NCI-H2029 treated with DMSO at 0.1 percent for 48 hours (cell line): ENCODE measurements at regions not wholly inside any gene's neighbourhood (a gene's known extent, or its start where the extent isn't known, plus 50 kb on each side); places are given as distances from the start of the nearest gene placed in this dataset.
A peak's percentile ranks its signal among the peaks of the same experiment; 100 is the strongest.

Experiments used
- DNase-seq: peaks from one replicate; lab custom pipeline; 2025; lab: John Stamatoyannopoulos, UW

- DNase-seq = no peak
Observed at GRCh38 chr7:33813331-33813730, 92.0 kb upstream of the BMPER start.

GRCh38 chr7:33814400-33814799 lies 90.9 kb upstream of the BMPER start:
- DNase-seq = no peak

DNA sequence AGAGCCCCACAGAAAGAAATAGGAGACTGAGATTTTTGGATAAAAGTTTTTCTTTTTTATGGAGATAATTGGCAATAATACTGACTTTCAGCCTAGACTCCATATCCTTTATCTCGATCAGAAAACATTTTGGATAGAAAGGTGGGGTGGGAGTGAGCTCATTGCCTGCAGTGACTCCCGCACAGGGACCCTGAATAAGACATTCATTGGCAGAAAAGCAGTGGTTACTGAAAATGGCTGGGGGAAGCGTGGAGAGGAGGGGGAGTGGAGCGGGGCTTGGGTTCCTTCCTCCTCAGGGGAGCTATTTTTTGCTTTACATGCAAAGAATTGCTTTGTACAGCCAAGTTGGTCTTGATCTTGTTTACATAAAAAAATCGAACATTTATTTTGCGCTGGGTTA lies 90.4 kb upstream of the BMPER start:
- DNase-seq = no peak

- no peak for DNase-seq
Observed at GRCh38 chr7:33815336-33815735, 90.0 kb upstream of the BMPER start.

DNA sequence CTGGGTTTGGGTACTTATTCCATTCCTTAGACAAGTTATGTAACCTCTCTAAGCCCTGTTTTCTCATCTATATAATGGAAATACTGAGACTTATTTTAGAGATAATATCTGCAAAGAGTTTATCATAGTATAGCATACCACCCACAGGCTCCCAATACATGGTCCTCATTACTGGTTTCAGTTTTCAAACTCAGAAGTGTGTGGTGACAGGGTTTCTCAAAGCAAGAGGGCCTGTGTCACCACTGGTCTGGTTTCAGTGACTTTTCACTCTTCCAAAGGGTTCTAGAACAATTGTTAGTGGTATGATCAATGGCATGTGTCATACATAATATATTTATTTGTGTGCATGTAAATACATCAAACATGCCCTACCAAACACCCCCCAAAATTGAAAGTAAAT lies 89.2 kb upstream of the BMPER start:
- no peak for DNase-seq

GRCh38 chr7:33819658-33820057 lies 85.7 kb upstream of the BMPER start:
- DNase-seq = no peak

- DNase-seq = no peak
Observed at GRCh38 chr7:33820206-33820605, 85.1 kb upstream of the BMPER start.

- no peak for DNase-seq
Observed at GRCh38 chr7:33821970-33822369, 83.4 kb upstream of the BMPER start.

GRCh38 chr7:33823913-33824312 lies 81.4 kb upstream of the BMPER start:
- DNase-seq = no peak

GRCh38 chr7:33824911-33825459 lies 80.4 kb upstream of the BMPER start:
- DNase-seq = no peak

DNA sequence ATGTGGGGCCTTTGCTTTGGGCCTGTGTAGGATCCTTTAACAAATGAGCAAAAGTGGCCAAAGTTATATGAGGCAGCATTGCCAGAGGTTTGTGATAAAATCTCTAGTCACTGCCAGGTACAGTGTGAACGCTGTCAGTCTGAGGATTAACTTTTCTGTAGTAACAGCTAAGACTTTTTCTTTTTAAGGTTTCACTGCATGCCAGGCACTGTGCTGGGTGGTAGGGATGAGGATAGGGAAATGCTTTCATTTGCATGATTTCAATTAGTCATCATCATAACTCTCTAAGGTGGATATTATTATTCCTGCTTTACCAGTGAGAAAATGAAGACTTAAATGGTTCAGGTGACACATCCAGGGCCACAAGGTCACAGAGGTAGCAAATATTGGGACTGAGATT lies 79.7 kb upstream of the BMPER start:
- DNase-seq = no peak

DNA sequence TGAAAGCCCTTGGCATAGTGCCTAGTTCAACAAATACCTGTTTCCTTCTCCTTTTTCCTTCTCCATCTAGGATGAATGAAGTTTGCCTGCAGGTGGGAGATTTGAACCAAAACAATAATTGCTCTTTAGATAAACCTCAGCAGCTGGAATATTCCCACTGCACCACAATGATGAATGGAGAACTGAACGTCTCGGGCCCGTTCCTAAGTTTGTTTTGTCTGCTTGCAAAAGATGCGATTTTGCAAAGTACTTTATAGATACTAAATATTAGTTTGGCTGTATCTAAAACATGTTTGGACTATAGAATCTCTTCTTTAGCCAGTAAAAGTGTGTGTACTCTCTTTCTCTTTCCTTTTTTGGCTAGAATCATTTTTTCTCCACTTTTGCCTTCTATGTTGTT lies 75.8 kb upstream of the BMPER start:
- no peak for DNase-seq

- DNase-seq = no peak
Observed at GRCh38 chr7:33831389-33832141, 73.8 kb upstream of the BMPER start.

- no peak for DNase-seq
Observed at GRCh38 chr7:33832271-33832721, 73.0 kb upstream of the BMPER start.

DNA sequence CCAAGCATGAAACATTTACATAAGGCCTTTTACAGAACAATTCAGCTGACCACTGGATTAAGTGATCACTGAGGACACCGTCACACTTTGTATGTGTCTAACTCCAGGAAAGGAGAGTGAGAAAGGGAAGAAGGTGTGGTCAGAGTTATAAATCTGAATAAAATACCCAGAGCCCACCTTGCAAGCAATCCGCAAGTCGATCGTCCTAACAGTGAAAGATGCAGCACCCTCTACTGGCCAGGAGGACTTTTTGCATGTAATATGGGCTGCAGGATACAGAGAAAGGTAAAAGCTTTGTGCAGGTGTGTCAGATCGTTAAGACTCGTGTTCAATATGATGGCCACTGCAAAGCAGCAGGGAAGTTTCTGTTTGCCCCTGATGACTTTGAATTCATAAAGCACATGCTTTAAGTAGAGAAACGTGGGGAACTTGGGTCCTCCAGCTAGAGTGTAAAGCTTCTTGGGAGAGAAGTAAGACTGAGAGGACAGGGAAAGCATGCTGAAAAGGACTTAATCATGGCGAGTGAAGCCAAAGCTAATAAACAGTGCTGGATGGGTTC lies 68.5 kb upstream of the BMPER start:
- DNase-seq = no peak

DNA sequence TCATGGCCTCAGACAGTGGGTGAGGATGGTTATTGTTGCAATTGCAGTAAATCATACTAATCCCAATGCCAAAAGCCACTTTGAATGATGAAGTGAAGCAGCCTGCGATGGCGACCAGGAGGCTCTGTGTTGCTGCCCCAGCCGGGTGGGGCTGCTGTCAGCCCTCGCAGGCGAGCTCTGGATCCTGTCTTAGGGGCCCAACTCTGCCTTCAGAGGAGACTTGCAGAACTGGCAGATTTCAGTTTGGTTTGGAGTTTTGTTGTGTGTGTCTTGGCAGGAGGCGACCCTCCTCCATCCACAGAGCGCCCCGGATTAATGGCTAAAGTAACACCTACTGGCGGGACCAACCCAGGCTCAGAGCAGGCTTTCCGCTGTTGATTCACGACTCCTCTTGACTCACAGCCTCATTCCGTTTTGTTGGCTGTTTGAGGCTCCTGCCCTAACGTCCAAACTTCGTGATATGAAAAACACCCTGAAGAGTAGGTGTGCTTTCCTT lies 67.9 kb upstream of the BMPER start:
- no peak for DNase-seq

GRCh38 chr7:33841031-33841430 lies 64.3 kb upstream of the BMPER start:
- DNase-seq = no peak

DNA sequence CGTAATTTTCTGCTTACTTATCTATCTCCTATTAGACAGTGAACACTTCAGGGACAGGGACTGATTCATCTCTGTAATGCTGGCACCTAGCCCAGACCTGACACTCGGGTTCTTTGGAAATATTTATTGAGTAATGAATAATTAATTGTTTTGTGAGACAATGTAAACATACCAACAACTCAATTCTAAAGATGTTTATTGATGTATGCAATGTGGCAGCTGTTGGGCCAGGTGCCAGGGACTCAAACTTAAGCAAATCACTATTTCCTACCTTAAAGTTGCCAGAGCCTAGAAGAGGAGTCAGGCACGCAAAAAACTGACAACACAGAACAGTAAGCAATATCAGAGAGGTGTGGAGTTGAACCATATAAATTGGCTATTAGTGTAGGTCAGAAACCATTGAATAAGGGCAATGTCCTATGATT lies 63.6 kb upstream of the BMPER start:
- DNase-seq = peak; percentile 79

DNA sequence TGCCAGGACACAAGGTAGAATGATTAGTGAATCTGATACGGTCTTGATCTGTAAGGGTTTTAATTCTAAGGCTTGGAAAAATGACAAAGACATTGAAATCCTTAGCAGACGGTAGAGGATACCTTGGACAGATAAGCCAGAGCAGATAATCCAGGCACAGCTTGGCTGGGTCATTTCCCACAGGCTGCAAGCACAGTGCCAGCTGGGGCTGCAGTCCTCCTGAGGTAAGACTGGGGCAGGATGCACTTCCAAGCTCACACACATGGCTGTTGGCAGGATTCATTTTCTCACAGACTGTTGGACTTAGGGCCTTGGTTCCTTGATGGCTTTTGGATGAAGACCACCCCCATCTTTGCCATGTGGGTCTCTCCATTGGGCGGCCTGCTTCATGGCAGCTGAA lies 63.2 kb upstream of the BMPER start:
- no peak for DNase-seq

DNA sequence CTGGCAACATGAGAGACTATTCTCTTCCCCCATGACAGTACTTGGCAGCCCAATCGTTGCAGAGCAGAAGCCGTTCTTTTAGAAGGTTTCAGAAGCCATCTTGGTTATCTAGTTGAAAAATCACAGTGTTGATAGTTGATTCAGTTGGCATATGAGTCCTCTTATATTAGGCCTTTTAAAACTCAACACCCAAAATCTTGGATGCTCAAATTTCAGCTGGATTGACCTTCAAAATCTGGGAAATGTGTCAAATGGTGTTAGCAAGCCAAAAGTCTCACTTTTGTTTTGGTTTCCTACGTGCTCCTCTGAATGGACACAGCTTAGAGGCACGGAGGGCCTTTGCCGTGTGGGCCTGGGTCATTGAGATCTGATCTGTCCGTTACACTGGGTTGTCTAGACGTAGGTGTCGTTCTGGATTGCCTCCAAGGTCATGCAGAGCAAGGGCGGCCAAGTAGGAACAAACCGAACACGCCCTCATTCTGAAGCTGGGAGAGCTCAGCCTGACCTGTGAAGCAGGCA lies 59.3 kb upstream of the BMPER start:
- DNase-seq = no peak

- DNase-seq = no peak
Observed at GRCh38 chr7:33849004-33849403, 56.3 kb upstream of the BMPER start.

DNA sequence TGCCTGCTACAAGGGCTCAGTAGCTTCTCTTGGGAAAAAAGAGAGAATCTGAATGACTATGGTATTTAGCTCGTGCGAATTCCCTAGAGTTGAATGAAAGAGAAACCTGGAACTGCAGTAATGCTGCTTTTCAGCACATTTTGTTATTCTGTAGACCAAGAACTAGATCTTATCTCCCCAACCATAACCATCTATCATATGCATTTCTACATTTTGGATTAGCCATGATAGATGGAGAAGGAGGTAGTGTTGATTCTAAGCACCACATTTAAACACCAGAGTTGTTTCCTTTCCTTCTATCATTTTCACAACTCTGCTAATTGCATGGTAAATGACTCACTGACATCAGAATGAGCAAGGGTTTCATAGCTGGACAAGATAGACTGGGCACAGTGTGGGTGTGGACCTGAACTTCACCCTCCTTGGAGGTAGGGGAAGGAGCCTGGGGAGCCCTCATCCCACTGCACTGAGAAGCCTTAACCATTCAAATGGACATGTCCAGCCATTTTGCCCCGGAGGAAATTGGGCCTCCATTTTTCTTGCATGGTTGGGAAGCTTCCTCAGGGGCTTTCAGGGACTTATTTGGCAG lies 55.3 kb upstream of the BMPER start:
- no peak for DNase-seq

GRCh38 chr7:33850768-33851167 lies 54.6 kb upstream of the BMPER start:
- DNase-seq = no peak
